Hepatocyte (in vitro differentiated cells): ENCODE measurements at regions not wholly inside any gene's neighbourhood (a gene's known extent, or its start where the extent isn't known, plus 50 kb on each side); places are given as distances from the start of the nearest gene placed in this dataset.
"Not testable (repeated sequence)": the region's sequence is repeated elsewhere in the genome, so short reads cannot be mapped to it uniquely, and the experiment has no call there.

ENCODE experiments used
- EZH2 ChIP-seq: fragments of 200-600 bp; sonication (generic); IDR thresholded peaks from 2 replicates; pipeline ENCODE4 v1.6.1; 2016; ENCODE audit warnings: antibody characterized with exemption, mild to moderate bottlenecking, borderline replicate concordance
- EZH2phosphoT487 ChIP-seq: fragments of 200-600 bp; sonication (generic); IDR thresholded peaks from one replicate; pipeline ENCODE4 v1.6.1; 2018; ENCODE audit warnings: antibody characterized with exemption, mild to moderate bottlenecking, low read depth, moderate library complexity; ENCODE audit not compliant: unreplicated experiment, severe bottlenecking

DNA sequence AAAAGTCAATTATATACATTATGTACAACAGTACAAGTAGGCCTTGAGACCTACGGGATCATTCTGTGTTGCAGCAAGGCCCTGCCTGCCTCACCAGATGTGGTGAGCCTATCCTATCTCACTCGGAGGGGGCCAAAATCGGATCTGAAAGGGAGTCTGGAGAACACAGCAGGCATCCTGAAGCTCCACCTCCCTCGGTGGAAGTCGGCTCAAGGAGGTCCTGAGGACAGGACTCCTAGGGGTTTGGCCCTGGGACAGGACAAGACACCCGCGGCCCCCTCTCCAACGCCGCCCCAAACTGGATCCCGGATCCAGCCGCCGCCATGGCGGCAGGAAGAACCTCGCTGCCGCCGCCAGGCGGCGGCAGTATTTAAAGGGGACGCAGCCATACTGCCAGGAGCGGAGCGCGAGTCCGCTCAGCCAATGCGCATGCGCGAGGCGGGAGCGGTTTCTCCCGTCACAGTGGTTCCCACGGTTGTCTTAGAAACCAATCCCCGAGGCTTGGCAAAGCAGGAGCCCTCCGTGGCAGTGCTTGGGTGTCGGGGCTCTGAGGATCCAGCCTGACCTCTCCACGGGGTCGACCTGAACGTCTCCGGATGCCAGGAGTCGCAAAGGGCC is 97.8 kb upstream of the FOXD4L5 start:
- not testable (repeated sequence) for TF ChIP-seq EZH2, EZH2phosphoT487
